Fibroblast of skin of back (primary cell): ENCODE measurements at regions not wholly inside any gene's neighbourhood (a gene's known extent, or its start where the extent isn't known, plus 50 kb on each side); places are given as distances from the start of the nearest gene placed in this dataset.
A peak's percentile ranks its signal among the peaks of the same experiment; 100 is the strongest.

ENCODE experiments used
- DNase-seq: peaks from one replicate; pipeline ENCODE4 v3.0.0-alpha.2; 2013

- DNase-seq, result no peak
These were observed 508.2 kb downstream of the SHQ1 start for GRCh38 chr3:72340056-72340455.

- DNase-seq, result no peak
These were observed 508.6 kb downstream of the SHQ1 start for GRCh38 chr3:72339670-72340030.

- peak; percentile 91 for DNase-seq
These were observed 509.1 kb downstream of the SHQ1 start for GRCh38 chr3:72338942-72339669.

GRCh38 chr3:72338082-72338941, 509.9 kb downstream of the SHQ1 start:
- DNase-seq, result peak; percentile 60

- DNase-seq, result no peak
These were observed 510.8 kb downstream of the SHQ1 start for GRCh38 chr3:72337480-72337855.

- peak; percentile 89 for DNase-seq
These were observed 511.3 kb downstream of the SHQ1 start for GRCh38 chr3:72336821-72337479.

- no peak for DNase-seq
These were observed 512.1 kb downstream of the SHQ1 start for GRCh38 chr3:72336114-72336651.

GRCh38 chr3:72335458-72336095, 512.7 kb downstream of the SHQ1 start:
- peak; percentile 67 for DNase-seq

- DNase-seq, result peak; percentile 28
These were observed 513.4 kb downstream of the SHQ1 start for GRCh38 chr3:72334681-72335457.

- DNase-seq, result no peak
These were observed 515.6 kb downstream of the SHQ1 start for GRCh38 chr3:72332689-72333088.

- DNase-seq, result no peak
These were observed 516.2 kb downstream of the SHQ1 start for GRCh38 chr3:72332036-72332435.

- DNase-seq, result no peak
These were observed 517.2 kb downstream of the SHQ1 start for GRCh38 chr3:72331076-72331475.

GRCh38 chr3:72329354-72329753, 518.9 kb downstream of the SHQ1 start:
- peak; percentile 36 for DNase-seq

GRCh38 chr3:72328755-72329277, 519.4 kb downstream of the SHQ1 start:
- no peak for DNase-seq

- DNase-seq, result no peak
These were observed 521.2 kb downstream of the SHQ1 start for GRCh38 chr3:72327008-72327407.

GRCh38 chr3:72324253-72324811, 523.9 kb downstream of the SHQ1 start:
- DNase-seq, result no peak

GRCh38 chr3:72323773-72324172, 524.5 kb downstream of the SHQ1 start:
- DNase-seq, result no peak

GRCh38 chr3:72322264-72322976, 525.8 kb downstream of the SHQ1 start:
- DNase-seq, result no peak

- no peak for DNase-seq
These were observed 527.3 kb downstream of the SHQ1 start for GRCh38 chr3:72320955-72321303.

- no peak for DNase-seq
These were observed 527.9 kb downstream of the SHQ1 start for GRCh38 chr3:72320095-72320954.
